DMS53 treated with DMSO at 0.1 percent for 48 hours (cell line): ENCODE measurements at regions not wholly inside any gene's neighbourhood (a gene's known extent, or its start where the extent isn't known, plus 50 kb on each side); places are given as distances from the start of the nearest gene placed in this dataset.
A peak's percentile ranks its signal among the peaks of the same experiment; 100 is the strongest.

Source experiments
- DNase-seq: peaks from one replicate; lab custom pipeline; 2025; ENCODE audit not compliant: unreplicated experiment; lab: John Stamatoyannopoulos, UW

GRCh38 chr13:55402870-55403269 lies 1737.8 kb upstream of the PRR20A start:
- no peak for DNase-seq

GRCh38 chr13:55403887-55404487 lies 1736.7 kb upstream of the PRR20A start:
- no peak for DNase-seq

- no peak for DNase-seq
These were observed 1730.1 kb upstream of the PRR20A start for GRCh38 chr13:55410398-55411330.

- no peak for DNase-seq
These were observed 1722.6 kb upstream of the PRR20A start for GRCh38 chr13:55418095-55418494.

GRCh38 chr13:55432814-55433213 lies 1707.9 kb upstream of the PRR20A start:
- DNase-seq = no peak

GRCh38 chr13:55437162-55437561 lies 1703.6 kb upstream of the PRR20A start:
- DNase-seq = no peak

- peak; percentile 52 for DNase-seq
These were observed 1701.3 kb upstream of the PRR20A start for GRCh38 chr13:55439450-55439849.

- DNase-seq = no peak
These were observed 1700.1 kb upstream of the PRR20A start for GRCh38 chr13:55440465-55441085.

GRCh38 chr13:55464222-55464621 lies 1676.5 kb upstream of the PRR20A start:
- no peak for DNase-seq

GRCh38 chr13:55467476-55467875 lies 1673.2 kb upstream of the PRR20A start:
- DNase-seq = no peak

- DNase-seq = no peak
These were observed 1657.0 kb upstream of the PRR20A start for GRCh38 chr13:55483626-55484158.

- no peak for DNase-seq
These were observed 1647.4 kb upstream of the PRR20A start for GRCh38 chr13:55493297-55493696.

- DNase-seq = no peak
These were observed 1643.2 kb upstream of the PRR20A start for GRCh38 chr13:55497486-55497885.

- no peak for DNase-seq
These were observed 1640.0 kb upstream of the PRR20A start for GRCh38 chr13:55500694-55501093.

GRCh38 chr13:55516610-55517009 lies 1624.1 kb upstream of the PRR20A start:
- DNase-seq = no peak

- no peak for DNase-seq
These were observed 1623.4 kb upstream of the PRR20A start for GRCh38 chr13:55517312-55517711.

GRCh38 chr13:55528434-55528833 lies 1612.3 kb upstream of the PRR20A start:
- DNase-seq = no peak

- DNase-seq = no peak
These were observed 1606.4 kb upstream of the PRR20A start for GRCh38 chr13:55534306-55534705.

- no peak for DNase-seq
These were observed 1602.3 kb upstream of the PRR20A start for GRCh38 chr13:55538424-55538823.

- no peak for DNase-seq
These were observed 1597.7 kb upstream of the PRR20A start for GRCh38 chr13:55543053-55543452.

- no peak for DNase-seq
These were observed 1590.1 kb upstream of the PRR20A start for GRCh38 chr13:55550624-55551023.

GRCh38 chr13:55553701-55554100 lies 1587.0 kb upstream of the PRR20A start:
- no peak for DNase-seq
